Activated CD4-positive, alpha-beta T cell treated with anti-CD3 and anti-CD28 coated beads for 48 hours (primary cell): ENCODE measurements at regions not wholly inside any gene's neighbourhood (a gene's known extent, or its start where the extent isn't known, plus 50 kb on each side); places are given as distances from the start of the nearest gene placed in this dataset.

Source experiments
- DNase-seq: peaks from one replicate; pipeline ENCODE4 v3.0.0-alpha.2; 2020

- DNase-seq = no peak
Measured at GRCh38 chr13:78201411-78201810, 282.8 kb upstream of the EDNRB start.

GRCh38 chr13:78198821-78199220, 280.2 kb upstream of the EDNRB start:
- DNase-seq = no peak

GRCh38 chr13:78198419-78198818, 279.8 kb upstream of the EDNRB start:
- DNase-seq = no peak

- no peak for DNase-seq
Measured at GRCh38 chr13:78197231-78197630, 278.6 kb upstream of the EDNRB start.

- no peak for DNase-seq
Measured at GRCh38 chr13:78194904-78195639, 276.4 kb upstream of the EDNRB start.

- DNase-seq = no peak
Measured at GRCh38 chr13:78193846-78194245, 275.2 kb upstream of the EDNRB start.

- no peak for DNase-seq
Measured at GRCh38 chr13:78192716-78193115, 274.1 kb upstream of the EDNRB start.

- no peak for DNase-seq
Measured at GRCh38 chr13:78190296-78190695, 271.7 kb upstream of the EDNRB start.

GRCh38 chr13:78187781-78188180, 269.1 kb upstream of the EDNRB start:
- no peak for DNase-seq

GRCh38 chr13:78185700-78186099, 267.1 kb upstream of the EDNRB start:
- DNase-seq = no peak

- no peak for DNase-seq
Measured at GRCh38 chr13:78183732-78184131, 265.1 kb upstream of the EDNRB start.

- no peak for DNase-seq
Measured at GRCh38 chr13:78182813-78183212, 264.2 kb upstream of the EDNRB start.

- no peak for DNase-seq
Measured at GRCh38 chr13:78177306-78177705, 258.7 kb upstream of the EDNRB start.

GRCh38 chr13:78176880-78177279, 258.2 kb upstream of the EDNRB start:
- DNase-seq = no peak

GRCh38 chr13:78169386-78169785, 250.8 kb upstream of the EDNRB start:
- DNase-seq = no peak

GRCh38 chr13:78168981-78169380, 250.3 kb upstream of the EDNRB start:
- no peak for DNase-seq

- no peak for DNase-seq
Measured at GRCh38 chr13:78161266-78161665, 242.6 kb upstream of the EDNRB start.

- no peak for DNase-seq
Measured at GRCh38 chr13:78160793-78161192, 242.2 kb upstream of the EDNRB start.

GRCh38 chr13:78152415-78152814, 233.8 kb upstream of the EDNRB start:
- DNase-seq = no peak

GRCh38 chr13:78147905-78148304, 229.3 kb upstream of the EDNRB start:
- DNase-seq = no peak

- DNase-seq = no peak
Measured at GRCh38 chr13:78145276-78145675, 226.6 kb upstream of the EDNRB start.

GRCh38 chr13:78139765-78140164, 221.1 kb upstream of the EDNRB start:
- no peak for DNase-seq

GRCh38 chr13:78138756-78139155, 220.1 kb upstream of the EDNRB start:
- DNase-seq = no peak

GRCh38 chr13:78137404-78138142, 218.9 kb upstream of the EDNRB start:
- DNase-seq = no peak

GRCh38 chr13:78136966-78137365, 218.3 kb upstream of the EDNRB start:
- no peak for DNase-seq
